Neural crest cell (in vitro differentiated cells): ENCODE measurements at regions not wholly inside any gene's neighbourhood (a gene's known extent, or its start where the extent isn't known, plus 50 kb on each side); places are given as distances from the start of the nearest gene placed in this dataset.

ENCODE experiments used
- DNase-seq: peaks from one replicate; pipeline ENCODE4 v3.0.0; 2021; ENCODE audit warnings: low read depth, mixed read lengths, low spot score
- H3K27ac Mint-ChIP-seq: one replicate; pipeline ENCODE4 v1.8.0; 2021; ENCODE audit warnings: mild to moderate bottlenecking, mixed read lengths; ENCODE audit not compliant: unreplicated experiment
- H3K27me3 Mint-ChIP-seq: 2 replicates; pipeline ENCODE4 v1.8.0; 2021; ENCODE audit warnings: low read depth, mild to moderate bottlenecking, mixed read lengths
- H3K36me3 Mint-ChIP-seq: 2 replicates; pipeline ENCODE4 v1.8.0; 2021; ENCODE audit warnings: low read depth, mild to moderate bottlenecking, mixed read lengths
- H3K4me1 Mint-ChIP-seq: 2 replicates; pipeline ENCODE4 v1.8.0; 2021; ENCODE audit warnings: mixed read lengths
- H3K4me3 Mint-ChIP-seq: one replicate; pipeline ENCODE4 v1.8.0; 2021; ENCODE audit warnings: mild to moderate bottlenecking, mixed read lengths
- H3K9me3 Mint-ChIP-seq: 2 replicates; pipeline ENCODE4 v1.8.0; 2021; ENCODE audit warnings: mixed read lengths
- CTCF ChIP-seq: fragments of 200-600 bp; sonication (generic); conservative IDR thresholded peaks from 2 replicates; pipeline ENCODE4 v1.5.0; 2021; ENCODE audit warnings: antibody characterized with exemption, mild to moderate bottlenecking

DNA sequence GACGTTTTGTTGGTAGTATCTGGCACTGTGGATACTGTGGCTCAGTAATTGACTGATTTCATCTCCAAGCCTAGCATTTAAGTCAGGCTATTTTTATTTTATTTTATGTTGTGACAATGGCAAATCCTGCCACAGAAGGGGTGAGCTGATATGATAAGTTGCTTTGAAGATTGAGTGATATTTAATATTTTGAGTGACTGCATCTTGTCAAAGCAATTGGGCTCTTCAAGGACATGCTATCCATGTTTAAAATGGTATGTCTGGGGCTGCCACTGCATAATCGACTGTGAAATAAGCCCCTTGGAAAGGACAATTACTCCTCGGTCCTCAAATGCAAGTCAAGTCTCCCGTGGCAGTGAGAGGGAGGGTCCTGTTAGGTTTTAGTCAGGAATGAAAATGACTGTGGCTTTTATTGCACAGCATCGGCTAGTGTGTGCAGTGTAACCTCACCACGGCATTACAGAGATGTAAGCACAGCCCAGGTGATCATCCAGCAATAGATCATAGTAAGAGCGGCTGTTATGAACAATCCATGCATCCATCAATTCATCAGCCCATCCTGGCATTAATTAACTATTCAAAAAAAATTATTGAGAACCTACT lies 178.2 kb downstream of the GBA3 start:
- H3K27ac Mint-ChIP-seq = no peak overlapping the region
- H3K4me1 Mint-ChIP-seq = no peaks in the 10 kb centered on the region
- H3K9me3 Mint-ChIP-seq = peaks cover 6% of the 10 kb centered on the region
- H3K27me3 Mint-ChIP-seq = no peaks in the 10 kb centered on the region
- no peaks in the 10 kb centered on the region for H3K36me3 Mint-ChIP-seq
- no peak for TF ChIP-seq CTCF
- H3K4me3 Mint-ChIP-seq = no peak overlapping the region
- no peak for DNase-seq

GRCh38 chr4:22869235-22869634 lies 176.5 kb downstream of the GBA3 start:
- Mint-ChIP-seq H3K4me3 (no peak overlapping the region), H3K9me3 (peaks cover 6% of the 10 kb centered on the region), H3K36me3 (no peaks in the 10 kb centered on the region), H3K27ac (no peak overlapping the region), H3K4me1 (no peaks in the 10 kb centered on the region), H3K27me3 (no peaks in the 10 kb centered on the region)
- no peak for DNase-seq
- TF ChIP-seq CTCF = peak; percentile 22
